Right ventricle myocardium inferior (tissue), 1 donor: ENCODE measurements at regions not wholly inside any gene's neighbourhood (a gene's known extent, or its start where the extent isn't known, plus 50 kb on each side); places are given as distances from the start of the nearest gene placed in this dataset.
"Not testable (repeated sequence)": the region's sequence is repeated elsewhere in the genome, so short reads cannot be mapped to it uniquely, and the experiment has no call there.

Experiments
- ATAC-seq: fragments of 200-7000 bp; cut with Tn5 transposase; one replicate; pipeline ENCODE4 v1.9.1; 2020; ENCODE audit warnings: mild to moderate bottlenecking, moderate library complexity
- DNase-seq: peaks from one replicate; pipeline ENCODE4 v3.0.0; 2021; ENCODE audit errors: missing footprints
- intact Hi-C: fragments of 100-400 bp; cut with DNase I; formaldehyde crosslinking; loops from one replicate; pipeline ENCODE4 v1.11.0; 2022
- donor health status: DM: no; HTN: yes; CAD: no; lungs with severe emphysema.

DNA sequence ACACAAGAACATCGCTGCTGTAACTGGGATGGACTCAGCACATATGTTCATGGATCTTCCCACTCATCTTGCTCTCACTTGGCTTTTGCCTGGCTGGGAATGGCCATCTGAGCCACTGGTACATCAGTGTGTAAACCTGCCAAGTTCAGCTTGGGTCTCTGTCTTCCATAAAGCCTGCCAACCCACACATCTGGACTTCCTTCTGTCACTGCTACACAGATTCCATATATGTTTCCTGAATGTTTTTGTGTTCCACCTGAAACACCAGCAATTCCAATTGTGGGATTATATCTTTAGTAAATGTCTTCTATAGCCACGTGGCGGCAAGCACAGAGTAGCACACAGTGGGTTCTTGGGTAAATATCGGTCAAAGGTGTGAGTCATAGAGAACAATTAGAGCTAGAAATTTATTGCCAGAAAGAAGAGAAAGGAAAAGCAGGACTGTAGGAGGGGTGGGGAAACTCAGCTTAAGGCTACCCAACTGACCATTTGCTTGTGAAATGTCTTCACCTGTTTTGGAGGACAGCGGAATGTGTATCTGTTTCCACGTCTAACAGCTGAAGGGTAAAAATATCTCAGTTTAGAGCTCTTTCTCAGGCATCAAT is 125.9 kb downstream of the MFAP3L start:
- ATAC-seq (no peak), DNase-seq (no peak)
- intact Hi-C loops = no loop called here

GRCh38 chr4:169899295-169899694 is 126.9 kb downstream of the MFAP3L start:
- no peak for DNase-seq
- intact Hi-C loops = no loop called here
- ATAC-seq = no peak

- ATAC-seq (no peak), DNase-seq (no peak)
- intact Hi-C loops = no loop called here
These were observed 128.1 kb downstream of the MFAP3L start for GRCh38 chr4:169898095-169898494.

DNA sequence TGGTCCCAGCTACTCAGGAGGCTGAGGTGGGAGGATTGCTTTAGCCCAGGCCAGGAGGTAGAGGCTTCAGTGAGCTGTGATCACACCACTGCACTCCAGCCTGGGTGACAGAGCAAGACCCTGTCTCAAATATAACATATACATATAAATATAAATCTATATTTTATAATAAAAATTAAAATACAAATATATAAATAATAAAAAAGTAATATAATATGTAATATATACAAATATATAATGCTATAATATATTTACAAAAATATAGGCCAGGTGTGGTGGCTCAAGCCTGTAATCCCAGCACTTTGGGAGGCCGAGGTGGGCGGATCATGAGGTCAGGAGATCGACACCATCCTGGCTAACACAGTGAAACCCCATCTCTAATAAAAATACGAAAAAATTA is 131.4 kb downstream of the MFAP3L start:
- ATAC-seq, DNase-seq, intact Hi-C loops: not testable (repeated sequence)

DNA sequence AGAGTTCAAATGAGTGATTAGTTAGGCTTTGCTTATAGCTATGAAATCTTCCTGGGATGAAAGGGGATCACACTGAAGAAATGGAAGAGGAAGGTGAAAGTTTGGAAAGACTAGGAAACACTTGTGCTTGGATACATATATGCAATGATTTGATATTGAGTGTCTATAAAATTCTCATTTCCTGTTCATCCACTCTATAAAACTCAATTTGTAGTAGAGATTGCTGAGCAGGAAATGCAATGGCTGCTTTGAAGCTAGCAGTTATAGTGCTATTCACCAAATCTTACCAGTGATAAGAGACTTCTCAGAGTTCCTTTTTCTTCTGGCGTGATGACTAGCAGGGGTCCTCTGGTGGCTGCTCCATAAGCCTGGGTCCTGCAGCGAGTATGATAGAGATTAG is 128.1 kb upstream of the HPF1 start:
- DNase-seq (no peak), ATAC-seq (no peak)
- intact Hi-C loops = no loop called here

DNA sequence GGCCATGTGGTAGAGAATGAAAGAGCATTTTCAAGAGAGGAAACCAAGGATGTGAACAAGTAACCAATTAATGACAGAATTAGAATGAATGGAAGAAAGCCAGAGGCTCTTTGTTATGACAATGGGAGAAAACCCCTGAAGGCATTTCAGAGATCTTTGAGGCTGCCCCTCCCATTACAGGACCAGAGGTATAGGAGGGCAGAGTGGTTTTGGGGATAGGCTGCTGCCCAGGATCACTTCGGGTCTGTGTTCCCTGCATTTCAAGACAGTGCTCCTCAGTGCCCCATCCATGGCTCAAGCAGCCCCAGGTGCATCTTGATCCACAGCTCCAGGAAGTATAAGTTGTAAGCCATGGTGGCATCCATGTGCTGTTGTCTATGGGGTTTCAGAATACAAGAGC is 124.0 kb upstream of the HPF1 start:
- ATAC-seq (no peak), DNase-seq (no peak)
- intact Hi-C loops = no loop called here

- DNase-seq = no peak
- ATAC-seq = no peak
- intact Hi-C loops = no loop called here
These were observed 112.8 kb upstream of the HPF1 start for GRCh38 chr4:169870507-169870906.

GRCh38 chr4:169869490-169869889 is 111.7 kb upstream of the HPF1 start:
- intact Hi-C loops = no loop called here
- no peak for ATAC-seq
- no peak for DNase-seq

- DNase-seq (no peak), ATAC-seq (no peak)
- intact Hi-C loops = no loop called here
These were observed 103.8 kb upstream of the HPF1 start for GRCh38 chr4:169861593-169861992.

DNA sequence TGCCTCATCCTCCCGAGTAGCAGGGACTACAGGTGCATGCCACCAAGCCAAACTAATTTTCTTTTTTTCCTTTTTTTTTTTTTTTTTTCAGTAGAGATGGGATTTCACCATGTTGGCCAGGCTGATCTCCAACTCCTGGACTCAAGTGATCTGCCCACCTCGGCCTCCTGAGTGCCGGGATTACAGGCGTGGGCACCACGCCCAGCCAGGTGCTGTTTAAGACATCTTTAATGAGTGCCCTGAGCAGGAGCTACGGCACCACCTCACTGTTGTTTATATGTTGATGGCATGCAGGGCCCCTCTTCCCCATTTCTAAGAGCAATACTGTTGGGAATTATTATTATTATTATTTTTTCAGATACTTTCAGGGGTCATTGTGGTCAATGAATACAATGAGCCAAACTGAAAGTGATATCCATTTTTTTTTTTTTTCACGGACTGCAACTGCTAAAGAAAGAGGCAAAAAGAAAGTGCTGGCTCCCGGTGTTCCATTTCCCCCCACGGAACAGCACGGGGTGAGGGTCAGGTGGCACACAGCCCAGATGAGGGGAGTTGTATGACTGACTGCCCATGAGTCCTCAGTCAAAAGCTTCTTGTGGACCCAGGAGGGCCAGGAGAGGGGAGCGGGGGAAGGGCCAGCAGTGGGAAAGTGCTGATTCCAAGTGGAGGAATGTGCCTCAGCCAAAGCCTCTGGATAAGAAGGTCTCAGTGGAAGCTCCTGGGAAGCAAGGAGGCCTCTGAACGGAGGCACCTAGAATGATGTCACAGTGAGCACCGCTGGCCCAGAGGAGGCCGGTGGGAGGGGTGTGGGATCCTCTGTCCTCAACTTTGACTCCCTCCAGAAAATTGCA is 101.8 kb upstream of the HPF1 start:
- ATAC-seq (no peak), DNase-seq (no peak)
- intact Hi-C loops = no loop called here

- intact Hi-C loops = no loop called here
- ATAC-seq (no peak), DNase-seq (no peak)
These were observed 96.3 kb upstream of the HPF1 start for GRCh38 chr4:169854090-169854489.

- intact Hi-C loops = no loop called here
- ATAC-seq (no peak), DNase-seq (no peak)
These were observed 94.7 kb upstream of the HPF1 start for GRCh38 chr4:169852481-169852880.

GRCh38 chr4:169851750-169852149 is 94.0 kb upstream of the HPF1 start:
- intact Hi-C loops = no loop called here
- DNase-seq = no peak
- ATAC-seq = no peak

DNA sequence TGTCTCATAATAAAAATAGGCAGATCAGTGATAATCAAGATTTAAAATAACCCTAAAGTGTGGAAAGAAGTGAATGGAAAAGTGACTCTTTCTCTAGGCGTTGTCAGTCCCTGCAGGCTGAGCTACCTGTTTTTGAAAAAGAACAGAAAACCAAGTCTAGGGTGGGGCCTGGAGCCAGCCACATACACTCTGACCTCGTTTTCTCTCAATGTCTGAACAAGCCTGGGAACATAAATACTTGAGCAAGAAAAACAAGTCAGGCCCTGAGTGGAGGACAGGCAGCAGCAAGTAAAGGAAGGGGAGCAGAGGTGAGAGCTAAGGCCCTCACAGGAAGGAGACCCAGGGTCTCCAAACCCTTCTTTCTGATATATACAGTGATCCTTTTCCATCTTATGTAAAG is 91.7 kb upstream of the HPF1 start:
- ATAC-seq = no peak
- no peak for DNase-seq
- intact Hi-C loops = no loop called here

GRCh38 chr4:169848018-169848417 is 90.3 kb upstream of the HPF1 start:
- no peak for DNase-seq
- intact Hi-C loops = no loop called here

DNA sequence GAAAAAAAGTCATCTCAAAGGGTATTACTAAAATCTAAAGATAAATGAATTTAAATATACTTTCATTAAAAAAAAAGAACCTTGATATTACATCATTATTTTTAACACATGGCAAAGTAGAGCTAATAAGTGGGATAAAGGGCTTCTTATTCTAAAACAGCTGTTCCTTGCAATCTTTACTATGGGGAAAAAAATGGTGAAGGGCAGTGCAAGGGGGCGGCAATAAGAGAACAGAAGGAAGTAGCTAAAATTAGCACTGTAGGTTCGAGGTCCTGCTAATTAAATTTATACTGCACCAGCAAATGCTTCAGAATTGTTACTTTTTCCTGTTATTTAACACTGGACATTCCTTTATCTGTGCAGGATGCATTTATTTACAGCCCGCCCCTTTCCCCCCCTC is 89.4 kb upstream of the HPF1 start:
- ATAC-seq (no peak), DNase-seq (no peak)
- intact Hi-C loops = no loop called here

More at GRCh38 chr4:169848018-169848417, 90.3 kb upstream of the HPF1 start:
- ATAC-seq = no peak

DNA sequence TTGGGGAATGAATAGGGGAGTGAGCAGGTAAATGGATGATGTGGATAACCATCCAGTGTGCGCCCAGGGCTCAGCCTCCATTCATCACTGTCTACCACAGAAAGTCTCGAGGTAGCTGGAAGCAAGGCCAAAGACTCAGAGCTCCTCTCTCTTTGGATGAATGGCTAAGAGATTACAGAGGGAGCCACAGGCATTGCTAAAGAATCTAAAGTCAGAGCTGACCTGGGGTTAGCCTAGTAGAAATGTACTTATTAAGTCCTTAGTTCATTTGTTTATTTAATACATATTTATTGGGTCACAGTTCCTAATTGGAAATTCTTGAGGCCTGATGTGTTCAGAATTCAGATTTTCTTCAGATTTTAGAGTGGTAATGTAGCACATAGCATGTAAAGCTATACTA is 88.7 kb upstream of the HPF1 start:
- no peak for DNase-seq
- intact Hi-C loops = no loop called here
- ATAC-seq = no peak

DNA sequence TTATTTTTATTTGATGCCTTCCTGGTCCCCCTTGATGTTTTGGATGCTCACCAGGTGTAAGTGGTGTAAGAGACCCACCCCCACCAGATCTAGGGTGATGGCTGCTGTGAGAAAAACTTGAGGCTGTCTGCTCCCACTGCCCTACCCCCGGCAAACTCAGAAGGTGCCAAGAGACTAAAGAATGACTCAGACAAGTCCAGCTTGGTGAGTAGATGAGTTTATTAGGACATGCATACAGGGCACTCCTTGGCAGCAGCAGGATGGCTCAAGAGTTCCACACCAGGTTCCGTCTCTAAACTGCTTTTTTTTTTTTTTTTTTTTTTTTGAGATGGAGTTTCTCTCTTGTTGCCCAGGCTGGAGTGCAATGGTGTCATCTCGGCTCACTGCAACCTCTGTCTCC is 84.0 kb upstream of the HPF1 start:
- DNase-seq = no peak
- ATAC-seq = no peak
- intact Hi-C loops = no loop called here

GRCh38 chr4:169840554-169840953 is 82.8 kb upstream of the HPF1 start:
- intact Hi-C loops = no loop called here
- ATAC-seq = no peak

GRCh38 chr4:169828329-169828728 is 70.6 kb upstream of the HPF1 start:
- ATAC-seq, intact Hi-C loops, DNase-seq: not testable (repeated sequence)

More at GRCh38 chr4:169840554-169840953, 82.8 kb upstream of the HPF1 start:
- DNase-seq = no peak
